ENCODE measurements at regions not wholly inside any gene's neighbourhood (a gene's known extent, or its start where the extent isn't known, plus 50 kb on each side); places are given as distances from the start of the nearest gene placed in this dataset.

DNA sequence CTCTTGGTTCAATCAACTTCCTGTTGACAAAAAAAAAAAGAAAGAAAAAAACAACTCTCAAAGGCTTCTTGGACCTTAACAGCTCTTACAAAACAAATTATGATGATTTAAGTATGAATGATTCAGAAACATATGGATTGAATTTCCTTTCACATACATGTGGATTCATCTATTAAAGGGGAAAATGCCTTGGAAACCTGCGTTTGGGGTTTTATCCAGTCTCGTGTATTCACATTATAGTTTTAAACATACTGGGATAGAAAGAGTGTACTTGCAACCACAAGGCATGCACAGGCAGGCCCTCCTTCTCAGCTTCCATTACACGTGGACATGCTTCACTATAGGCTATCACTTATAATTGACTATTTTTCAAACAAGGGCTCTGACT lies 286.7 kb downstream of the INHBA start:
- H3K27ac Mint-ChIP-seq (ENCODE audit: unreplicated experiment) = no peak overlapping the region
- no peak for DNase-seq (ENCODE audit: low read depth, low spot score)
- H3K4me3 Mint-ChIP-seq = no peak overlapping the region
- H3K9me3 Mint-ChIP-seq = peaks cover 3% of the 10 kb centered on the region
- no peaks in the 10 kb centered on the region for H3K4me1 Mint-ChIP-seq
- TF ChIP-seq CTCF (conservative IDR thresholded peaks at IDR 0.05) = no peak
- H3K27me3 Mint-ChIP-seq (ENCODE audit: low read depth) = no peaks in the 10 kb centered on the region
- H3K36me3 Mint-ChIP-seq (ENCODE audit: low read depth) = no peaks in the 10 kb centered on the region

GRCh38 chr7:41415471-41416207 lies 287.3 kb downstream of the INHBA start:
- Mint-ChIP-seq H3K4me1 (no peaks in the 10 kb centered on the region), H3K4me3 (no peak overlapping the region), H3K36me3 (ENCODE audit: low read depth) (no peaks in the 10 kb centered on the region), H3K9me3 (peaks cover 3% of the 10 kb centered on the region), H3K27ac (ENCODE audit: unreplicated experiment) (no peak overlapping the region), H3K27me3 (ENCODE audit: low read depth) (no peaks in the 10 kb centered on the region)
- DNase-seq (ENCODE audit: low read depth, low spot score) = no peak
- no peak for TF ChIP-seq CTCF (conservative IDR thresholded peaks at IDR 0.05)

GRCh38 chr7:41415051-41415450 lies 287.8 kb downstream of the INHBA start:
- no peak for DNase-seq (ENCODE audit: low read depth, low spot score)
- H3K27me3 Mint-ChIP-seq (ENCODE audit: low read depth) = no peaks in the 10 kb centered on the region
- no peaks in the 10 kb centered on the region for H3K36me3 Mint-ChIP-seq (ENCODE audit: low read depth)
- H3K4me3 Mint-ChIP-seq = no peak overlapping the region
- H3K4me1 Mint-ChIP-seq = no peaks in the 10 kb centered on the region
- H3K27ac Mint-ChIP-seq (ENCODE audit: unreplicated experiment) = no peak overlapping the region
- no peak for TF ChIP-seq CTCF (conservative IDR thresholded peaks at IDR 0.05)
- peaks cover 3% of the 10 kb centered on the region for H3K9me3 Mint-ChIP-seq

DNA sequence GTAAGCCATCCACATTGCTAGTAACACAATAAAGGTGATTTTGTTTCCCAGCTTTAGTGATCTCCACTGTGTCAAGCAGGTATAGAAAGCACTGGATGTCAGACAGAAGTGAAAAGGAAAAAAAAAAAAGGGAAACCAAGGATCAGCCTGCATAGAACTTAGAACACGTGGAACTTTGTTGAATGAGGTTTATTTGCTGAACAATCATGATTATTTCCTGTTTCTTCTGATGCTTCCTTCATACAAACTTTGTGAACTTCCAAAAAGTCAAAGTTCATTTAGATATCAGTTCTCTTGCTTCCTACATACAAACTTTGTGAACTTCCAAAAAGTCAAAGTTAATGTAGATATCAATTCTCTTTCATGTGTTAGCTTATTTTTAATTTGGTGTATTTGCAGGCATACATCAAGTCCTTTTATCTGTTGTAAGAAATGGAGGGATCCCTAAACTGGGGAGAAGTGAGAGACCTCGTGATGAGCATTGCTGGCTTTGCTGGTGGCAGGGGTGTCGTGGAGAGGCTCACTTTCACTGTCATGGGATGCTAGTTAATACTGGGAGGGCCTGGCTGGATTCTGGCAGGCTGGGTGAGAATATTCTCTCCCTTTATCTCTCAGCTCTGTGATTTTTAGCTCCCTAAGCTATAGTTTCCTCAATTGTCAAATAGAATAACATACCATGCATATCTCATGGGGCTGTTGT lies 298.4 kb downstream of the INHBA start:
- no peaks in the 10 kb centered on the region for H3K36me3 Mint-ChIP-seq (ENCODE audit: low read depth)
- no peak for TF ChIP-seq CTCF (conservative IDR thresholded peaks at IDR 0.05)
- no peak overlapping the region for H3K27ac Mint-ChIP-seq (ENCODE audit: unreplicated experiment)
- no peak overlapping the region for H3K4me3 Mint-ChIP-seq
- no peaks in the 10 kb centered on the region for H3K4me1 Mint-ChIP-seq
- no peaks in the 10 kb centered on the region for H3K9me3 Mint-ChIP-seq
- H3K27me3 Mint-ChIP-seq (ENCODE audit: low read depth) = no peaks in the 10 kb centered on the region
- no peak for DNase-seq (ENCODE audit: low read depth, low spot score)

GRCh38 chr7:41403291-41403690 lies 299.6 kb downstream of the INHBA start:
- Mint-ChIP-seq H3K4me3 (no peak overlapping the region), H3K27me3 (ENCODE audit: low read depth) (no peaks in the 10 kb centered on the region), H3K4me1 (no peaks in the 10 kb centered on the region), H3K9me3 (no peaks in the 10 kb centered on the region), H3K27ac (ENCODE audit: unreplicated experiment) (no peak overlapping the region), H3K36me3 (ENCODE audit: low read depth) (no peaks in the 10 kb centered on the region)
- no peak for TF ChIP-seq CTCF (conservative IDR thresholded peaks at IDR 0.05)
- DNase-seq (ENCODE audit: low read depth, low spot score) = no peak

All from neural crest cell (in vitro differentiated cells).